DMS114 treated with DMSO at 0.1 percent for 48 hours (cell line): ENCODE measurements at regions not wholly inside any gene's neighbourhood (a gene's known extent, or its start where the extent isn't known, plus 50 kb on each side); places are given as distances from the start of the nearest gene placed in this dataset.

ENCODE experiments used
- DNase-seq: peaks from one replicate; lab custom pipeline; 2025; ENCODE audit not compliant: unreplicated experiment; lab: John Stamatoyannopoulos, UW

- DNase-seq: no peak
These were observed 181.0 kb upstream of the PPP2R3A start for GRCh38 chr3:135784557-135784956.

DNA sequence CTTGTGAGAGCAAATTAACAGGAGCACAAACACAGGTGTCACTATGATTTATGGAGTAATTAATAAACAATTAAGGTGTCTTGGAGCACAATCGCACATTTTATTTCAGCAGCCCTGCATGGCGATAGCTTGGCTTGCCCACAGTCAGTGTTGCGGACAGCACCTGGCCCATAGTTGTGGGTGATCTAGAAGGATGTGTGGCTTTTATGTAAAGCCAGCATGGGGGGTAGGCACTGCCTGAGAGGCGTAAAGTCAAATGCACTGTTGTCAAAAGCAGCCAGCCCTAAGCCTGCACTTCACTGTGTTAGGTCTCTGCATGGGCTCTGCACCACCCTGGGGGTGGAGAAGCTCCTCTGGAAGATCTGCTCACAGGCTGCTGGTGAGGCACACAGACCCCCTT is 177.4 kb upstream of the PPP2R3A start:
- DNase-seq: no peak

DNA sequence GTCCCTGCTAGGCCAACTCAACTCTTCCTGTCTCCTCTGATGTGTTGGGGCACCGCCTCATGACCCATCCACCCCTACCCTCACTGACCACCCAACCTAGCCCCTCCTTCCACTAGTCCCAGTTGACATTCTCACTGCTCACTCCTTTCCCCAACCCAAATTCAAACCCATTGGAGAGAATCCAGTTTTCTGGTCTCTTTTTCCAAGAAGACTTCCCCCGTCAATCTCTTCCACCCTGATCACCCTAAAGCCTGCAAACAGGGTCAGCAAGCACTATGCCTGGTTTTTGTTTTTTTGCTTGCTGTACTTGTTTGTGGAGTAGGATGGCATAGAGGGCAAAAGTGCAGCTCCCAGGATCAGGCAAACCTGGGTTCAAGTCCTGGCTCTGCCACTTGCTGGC is 176.6 kb upstream of the PPP2R3A start:
- no peak for DNase-seq

- no peak for DNase-seq
These were observed 173.4 kb upstream of the PPP2R3A start for GRCh38 chr3:135792174-135792573.

DNA sequence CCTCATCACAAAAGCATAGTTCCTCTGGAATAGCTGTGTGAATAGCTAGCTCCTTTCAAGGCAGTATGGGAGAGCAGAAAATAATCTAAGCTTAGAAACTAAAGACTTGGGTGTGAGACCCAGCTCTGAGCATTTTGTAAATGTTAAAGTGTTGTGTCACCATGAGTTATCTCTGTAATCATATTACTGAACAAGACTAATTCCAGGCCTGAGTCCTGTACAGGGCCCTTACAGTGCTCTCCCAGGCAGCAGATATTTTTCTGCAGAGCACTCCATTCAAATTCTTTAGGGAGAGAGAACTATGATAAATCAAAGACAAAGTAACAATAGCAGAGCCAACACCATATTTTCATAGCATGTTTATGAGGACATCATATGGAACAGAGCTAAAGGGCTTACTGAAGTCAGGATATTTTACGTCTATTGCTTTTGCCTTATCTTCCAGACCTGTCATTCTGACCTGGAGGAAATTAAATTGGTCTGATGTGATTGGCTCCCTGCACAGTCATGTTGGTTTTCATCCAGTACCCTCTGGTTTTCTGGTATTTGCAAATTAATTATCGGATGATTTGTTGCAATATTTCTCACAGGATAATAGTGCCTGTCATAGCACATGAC is 172.6 kb upstream of the PPP2R3A start:
- DNase-seq: no peak

GRCh38 chr3:135800071-135800549 is 165.4 kb upstream of the PPP2R3A start:
- no peak for DNase-seq

DNA sequence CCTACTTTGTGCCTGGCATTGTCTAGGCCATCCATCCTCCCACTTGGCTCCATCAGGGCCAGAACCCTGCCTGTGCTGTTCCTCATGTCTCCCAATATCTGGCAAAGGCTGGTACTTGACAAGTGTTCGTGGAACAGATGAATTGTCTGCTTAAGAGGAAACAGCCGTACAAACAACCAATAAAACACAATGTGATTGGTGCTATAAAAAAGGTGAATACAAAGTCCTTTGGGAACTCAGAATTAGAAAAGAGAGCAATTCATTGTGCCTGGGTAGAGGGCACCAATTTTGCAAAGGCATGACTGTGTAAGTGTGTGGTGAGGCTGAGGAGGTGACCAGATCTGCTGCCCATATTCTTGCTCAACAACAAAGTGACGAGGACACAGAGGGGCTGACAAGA is 164.5 kb upstream of the PPP2R3A start:
- no peak for DNase-seq

- DNase-seq: no peak
These were observed 163.4 kb upstream of the PPP2R3A start for GRCh38 chr3:135802171-135802570.

DNA sequence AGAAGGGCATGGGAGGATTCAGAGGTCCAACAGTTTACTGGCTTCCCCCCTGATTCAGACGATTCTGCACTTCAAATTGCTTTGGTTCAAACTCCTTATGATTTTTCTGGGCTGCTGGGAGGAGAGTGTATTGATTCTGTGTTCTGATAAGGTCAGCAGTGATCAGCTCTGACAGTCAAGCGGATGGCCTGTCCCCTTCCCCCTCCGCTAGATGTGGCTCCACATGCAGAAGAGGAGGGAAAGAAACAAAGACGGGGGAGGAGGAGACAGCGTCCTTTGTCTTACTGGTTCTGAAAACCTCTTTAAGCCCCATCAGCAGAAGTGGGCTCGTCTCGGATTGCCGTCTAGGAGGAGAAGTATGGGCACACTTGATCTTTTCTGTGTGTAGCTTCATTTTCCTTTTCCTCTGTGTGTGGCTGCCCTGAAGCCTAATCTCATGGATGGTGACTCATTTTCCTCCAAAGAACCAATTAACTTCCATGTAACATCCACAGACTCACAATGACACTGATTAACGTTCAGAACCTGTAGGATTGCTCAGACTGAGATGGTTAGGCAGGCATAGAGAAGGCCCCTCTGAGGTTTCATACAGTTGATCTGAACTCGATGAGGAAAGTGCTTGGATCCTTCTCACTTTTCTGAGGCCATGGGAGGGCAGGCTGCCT is 162.4 kb upstream of the PPP2R3A start:
- no peak for DNase-seq

DNA sequence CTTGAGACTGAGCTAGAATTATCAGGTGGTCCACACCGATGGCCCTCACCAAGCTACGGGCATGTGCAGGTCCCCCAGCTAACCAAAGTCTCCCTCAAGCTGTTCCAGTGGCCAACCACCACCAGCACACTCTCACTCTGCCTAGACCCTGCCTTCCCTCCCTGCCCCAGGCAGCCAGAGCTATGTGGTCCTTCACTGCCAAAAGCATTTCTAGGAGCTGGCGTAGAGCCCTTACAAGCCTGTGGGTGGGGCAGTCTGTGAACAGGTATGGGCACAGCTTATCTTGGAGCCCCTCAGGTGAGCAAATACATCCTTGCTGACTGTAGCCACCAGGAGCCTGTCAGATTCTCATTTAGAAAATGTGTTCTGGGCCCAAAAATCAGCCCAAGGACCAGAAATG is 159.8 kb upstream of the PPP2R3A start:
- no peak for DNase-seq

DNA sequence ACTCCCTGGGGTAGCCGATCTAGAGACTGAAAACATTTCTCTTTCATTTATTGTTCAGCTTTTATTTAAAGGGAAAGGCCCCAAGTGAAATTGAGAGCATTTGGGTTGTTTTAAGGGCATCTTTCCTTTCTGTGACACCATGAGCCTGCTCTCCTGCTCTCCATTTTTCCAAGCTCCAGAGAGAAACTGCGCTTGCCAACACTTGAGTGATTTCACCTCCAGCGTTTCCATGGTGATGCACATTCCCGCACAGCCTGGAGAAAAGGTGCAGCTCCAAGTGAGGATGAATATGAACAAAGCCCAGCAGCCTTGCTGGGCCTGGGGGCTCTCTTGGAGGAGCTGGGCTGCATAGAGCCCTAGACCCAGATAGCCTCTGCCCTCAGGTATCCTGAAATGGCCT is 159.2 kb upstream of the PPP2R3A start:
- DNase-seq: no peak

DNA sequence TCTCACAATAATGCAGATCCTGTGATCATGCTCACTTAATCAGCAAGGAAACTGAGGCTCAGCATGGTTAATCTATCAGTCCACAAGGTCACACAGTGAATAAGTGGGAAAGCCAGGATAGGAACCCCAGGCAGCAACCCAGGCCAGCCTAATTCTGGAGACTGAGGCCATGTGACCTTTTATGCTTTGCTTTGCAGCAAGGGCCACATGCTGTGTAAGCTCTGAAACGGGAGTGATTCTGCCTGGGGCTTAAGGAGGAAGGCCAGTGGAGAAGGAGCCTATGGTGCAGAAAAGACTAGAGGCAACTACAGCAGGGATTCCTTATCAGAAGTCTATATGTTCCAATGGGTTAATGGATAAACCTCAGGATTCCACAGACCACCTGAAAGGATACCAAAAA is 157.6 kb upstream of the PPP2R3A start:
- DNase-seq: no peak

DNA sequence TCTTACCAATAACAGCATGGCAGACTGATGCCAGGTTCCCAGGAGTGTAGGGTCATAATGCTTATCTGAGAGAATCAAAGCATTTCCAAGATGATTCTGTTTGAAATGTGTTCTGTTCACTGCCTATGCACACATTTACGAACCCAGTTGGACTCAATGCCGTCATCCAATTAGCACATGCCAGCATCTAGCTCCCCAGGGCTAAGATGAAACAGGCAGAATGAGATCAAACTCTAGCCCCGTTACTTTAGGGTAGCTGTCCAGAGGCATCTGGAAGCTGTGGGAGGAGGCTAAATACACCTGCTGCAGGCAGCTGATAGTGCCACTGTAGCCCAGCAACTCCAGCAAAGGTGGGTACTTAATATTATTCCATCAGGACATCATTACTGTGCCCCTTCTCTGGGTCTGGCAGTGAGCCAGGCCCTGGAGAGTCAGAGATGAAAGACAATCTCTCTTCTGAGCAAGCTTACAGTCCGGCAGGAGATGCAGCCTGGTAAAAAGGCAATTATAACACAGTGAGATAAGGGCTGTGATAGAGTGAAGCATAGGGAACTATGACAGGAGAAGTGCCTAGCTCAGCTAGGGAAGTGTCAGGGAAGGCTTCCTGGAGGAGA is 156.4 kb upstream of the PPP2R3A start:
- DNase-seq: no peak

DNA sequence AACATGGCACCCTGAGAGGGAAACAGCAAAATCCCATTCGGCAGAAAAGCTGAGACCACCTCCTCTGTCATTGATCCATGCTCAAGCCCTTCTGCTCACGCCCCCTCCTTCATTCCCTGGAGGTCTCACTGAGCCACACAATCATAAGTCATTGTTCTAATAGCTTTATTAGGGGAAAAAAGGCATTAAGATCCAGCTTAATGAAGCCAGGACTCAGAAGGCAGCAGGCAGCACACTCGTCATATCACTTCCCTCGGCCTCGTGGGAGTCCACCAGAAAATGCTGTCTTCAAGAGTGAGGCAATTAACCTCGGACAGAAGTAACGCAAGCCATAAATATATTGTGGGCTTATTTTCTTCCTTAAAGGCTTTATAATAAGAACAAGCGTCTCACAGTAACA is 153.9 kb upstream of the PPP2R3A start:
- no peak for DNase-seq

DNA sequence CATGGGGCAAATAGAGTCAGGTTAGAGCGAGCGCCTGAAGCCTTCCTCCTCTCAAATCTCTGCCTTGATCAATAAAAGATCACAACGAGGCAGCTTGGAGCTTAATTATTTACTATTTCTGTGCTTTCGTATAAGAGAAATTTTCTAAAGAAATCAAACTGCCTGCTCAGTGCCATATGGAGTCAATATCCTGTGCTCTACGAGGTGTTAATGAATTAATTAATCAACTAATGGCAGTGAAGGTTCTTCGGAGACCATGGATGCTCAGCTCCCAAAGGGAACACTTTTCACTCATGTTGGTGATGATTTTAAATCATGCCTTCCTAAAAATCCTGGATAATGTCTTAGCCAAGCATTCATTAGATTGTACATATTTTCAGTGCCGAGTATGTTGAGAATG is 153.5 kb upstream of the PPP2R3A start:
- no peak for DNase-seq

- no peak for DNase-seq
These were observed 131.1 kb upstream of the PPP2R3A start for GRCh38 chr3:135834465-135834864.

DNA sequence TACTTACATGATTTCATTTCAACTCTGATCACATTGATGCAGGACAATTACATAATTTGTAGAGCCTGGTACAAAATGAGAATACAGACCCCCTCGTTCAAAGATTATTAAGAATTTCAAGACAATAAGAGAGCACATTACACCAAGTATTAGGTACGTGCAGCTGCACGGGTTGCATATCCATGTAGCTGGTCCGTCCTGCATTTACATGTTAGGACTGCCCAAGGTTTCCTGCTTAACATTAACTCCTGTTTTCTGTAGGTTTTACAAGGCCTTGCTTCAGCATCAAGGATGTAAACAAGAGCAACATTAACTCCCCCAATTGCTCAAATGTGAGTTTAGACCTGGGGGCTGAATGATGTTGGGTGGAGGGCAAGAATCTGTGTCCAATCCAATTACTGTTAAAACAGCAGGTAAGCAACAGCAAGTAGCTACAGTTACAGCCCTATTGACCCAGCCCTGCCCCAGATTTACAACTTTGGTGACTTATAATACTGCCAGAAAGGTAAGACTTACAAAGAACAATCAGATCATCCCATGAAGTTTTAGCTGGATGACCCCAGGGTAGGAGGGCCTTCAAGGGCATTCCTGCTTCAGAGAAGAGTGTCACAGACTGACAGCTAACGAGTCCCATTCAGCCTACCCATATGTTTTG is 127.4 kb upstream of the PPP2R3A start:
- DNase-seq: no peak

DNA sequence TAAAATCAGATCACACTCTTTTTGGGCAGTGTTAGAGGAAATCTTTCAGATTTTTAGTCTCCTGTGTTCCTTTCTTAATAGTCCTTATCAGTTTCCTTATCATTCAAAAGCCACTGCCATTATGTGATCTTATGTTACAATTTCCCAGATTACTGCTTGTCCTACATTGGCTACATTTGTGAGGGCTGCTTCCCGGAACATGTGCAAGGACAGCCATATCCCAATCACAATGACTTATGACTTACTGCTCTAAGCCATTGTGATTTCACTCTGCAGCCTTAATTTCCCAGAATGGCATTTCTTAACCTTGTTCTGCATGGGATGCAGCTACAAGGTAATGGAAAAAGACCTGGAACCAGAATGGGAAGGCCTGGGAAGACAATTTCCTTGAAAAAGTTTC is 125.1 kb upstream of the PPP2R3A start:
- DNase-seq: no peak

DNA sequence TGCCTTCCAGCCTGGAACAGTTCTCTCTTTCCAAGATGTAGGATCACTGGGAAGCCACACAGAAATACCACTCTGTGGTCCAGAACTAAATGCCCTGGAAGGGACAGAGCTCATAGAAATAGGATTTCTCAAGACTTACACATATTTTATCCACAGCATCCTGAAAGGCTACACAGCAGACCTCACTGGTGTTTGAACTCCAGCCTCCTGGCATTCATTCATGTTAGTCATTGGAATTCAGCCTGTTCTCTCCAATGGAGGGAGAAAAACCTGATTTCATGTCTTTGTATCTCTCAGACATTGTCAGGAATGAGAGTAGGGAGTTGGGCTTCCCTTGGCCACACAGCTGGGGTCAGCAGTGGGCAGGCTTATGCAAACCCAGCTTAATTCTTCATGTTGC is 121.1 kb upstream of the PPP2R3A start:
- DNase-seq: no peak

GRCh38 chr3:135848051-135848450 is 117.5 kb upstream of the PPP2R3A start:
- DNase-seq: no peak

- no peak for DNase-seq
These were observed 115.7 kb upstream of the PPP2R3A start for GRCh38 chr3:135849827-135850226.
